Loucy (cell line): ENCODE measurements at regions not wholly inside any gene's neighbourhood (a gene's known extent, or its start where the extent isn't known, plus 50 kb on each side); places are given as distances from the start of the nearest gene placed in this dataset.

Experiments used
- EZH2phosphoT487 ChIP-seq: fragments of 200-600 bp; IDR thresholded peaks from 2 replicates; pipeline ENCODE4 v1.6.1; 2018; ENCODE audit warnings: antibody characterized with exemption, mild to moderate bottlenecking, moderate library complexity, borderline replicate concordance
- TF ChIP-seq, protein P1 (sequence below): fragments of 200-600 bp; sonication (generic); conservative IDR thresholded peaks from 2 replicates; pipeline ENCODE4 v1.5.1; 2014; ENCODE audit warnings: mild to moderate bottlenecking, antibody characterized with exemption, low read length

DNA sequence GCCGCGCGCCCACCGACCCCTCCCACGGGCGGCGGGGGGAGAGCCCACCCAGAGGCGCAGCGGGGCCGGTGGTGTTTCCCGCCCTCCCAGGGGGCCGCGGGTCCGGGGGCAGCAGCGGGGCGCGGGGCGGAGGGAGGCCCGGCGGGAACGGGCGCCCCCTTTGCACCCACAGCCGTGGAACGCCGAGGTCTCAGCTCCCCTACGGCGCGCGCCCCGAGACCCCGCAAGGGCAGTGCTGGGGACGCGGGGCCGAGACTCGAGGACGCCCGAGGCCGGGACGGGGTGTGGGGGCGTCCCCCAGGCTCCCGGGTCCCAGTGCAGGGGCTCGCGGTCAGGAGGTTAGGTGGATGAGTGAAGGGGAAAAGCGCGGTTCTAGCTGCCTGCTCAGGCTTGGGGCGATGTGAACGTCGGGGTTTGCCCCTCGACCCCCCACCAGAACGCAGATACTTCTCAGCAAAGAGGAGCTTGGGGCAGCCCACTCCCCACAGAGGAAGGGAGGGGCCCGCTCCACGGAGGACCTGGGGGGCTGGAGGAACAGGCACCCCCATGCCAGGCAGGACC, 65.5 kb upstream of the BHLHE23 start:
- TF ChIP-seq, protein P1, sequence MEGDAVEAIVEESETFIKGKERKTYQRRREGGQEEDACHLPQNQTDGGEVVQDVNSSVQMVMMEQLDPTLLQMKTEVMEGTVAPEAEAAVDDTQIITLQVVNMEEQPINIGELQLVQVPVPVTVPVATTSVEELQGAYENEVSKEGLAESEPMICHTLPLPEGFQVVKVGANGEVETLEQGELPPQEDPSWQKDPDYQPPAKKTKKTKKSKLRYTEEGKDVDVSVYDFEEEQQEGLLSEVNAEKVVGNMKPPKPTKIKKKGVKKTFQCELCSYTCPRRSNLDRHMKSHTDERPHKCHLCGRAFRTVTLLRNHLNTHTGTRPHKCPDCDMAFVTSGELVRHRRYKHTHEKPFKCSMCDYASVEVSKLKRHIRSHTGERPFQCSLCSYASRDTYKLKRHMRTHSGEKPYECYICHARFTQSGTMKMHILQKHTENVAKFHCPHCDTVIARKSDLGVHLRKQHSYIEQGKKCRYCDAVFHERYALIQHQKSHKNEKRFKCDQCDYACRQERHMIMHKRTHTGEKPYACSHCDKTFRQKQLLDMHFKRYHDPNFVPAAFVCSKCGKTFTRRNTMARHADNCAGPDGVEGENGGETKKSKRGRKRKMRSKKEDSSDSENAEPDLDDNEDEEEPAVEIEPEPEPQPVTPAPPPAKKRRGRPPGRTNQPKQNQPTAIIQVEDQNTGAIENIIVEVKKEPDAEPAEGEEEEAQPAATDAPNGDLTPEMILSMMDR, result no peak
- TF ChIP-seq EZH2phosphoT487, result no peak
